ENCODE measurements at regions not wholly inside any gene's neighbourhood (a gene's known extent, or its start where the extent isn't known, plus 50 kb on each side); places are given as distances from the start of the nearest gene placed in this dataset.

GRCh38 chr13:38147050-38147449 is 202.6 kb upstream of the UFM1 start:
- intact Hi-C loops (cut with micrococcal nuclease): no loop called here
- H3K4me1 ChIP-seq (ENCODE audit: control insufficient read depth in 2 of 2, insufficient read depth in 2 of 2, low read length in 2 of 2): no peaks in the 10 kb centered on the region
- H3K4me2 ChIP-seq (replicated peaks; ENCODE audit: low read depth, low read length, poor library complexity, severe bottlenecking): no peak overlapping the region
- no peak for DNase-seq
- TF ChIP-seq EZH2 (IDR thresholded peaks at IDR 0.05; ENCODE audit: borderline replicate concordance, insufficient read depth, low read depth, low read length, poor library complexity, severe bottlenecking) (no peak), CTCF (IDR thresholded peaks at IDR 0.05) (no peak)
- ChIA-PET POLR2A (no interaction called here), CTCF (no interaction called here)
- no peak overlapping the region for H3K4me3 ChIP-seq (ENCODE audit: control extremely low read depth in 1 of 5, extremely low read depth in 1 of 5, insufficient read depth in 1 of 5, low read depth in 2 of 5, low read length in 4 of 5)
- H2AFZ ChIP-seq (ENCODE audit: insufficient read depth, low read depth, low read length, poor library complexity, severe bottlenecking): no peak overlapping the region
- H3K27me3 ChIP-seq (replicated peaks in 1 of 4; ENCODE audit: control extremely low read depth in 1 of 4, control insufficient read depth in 3 of 4, insufficient read depth in 4 of 4, low read length in 3 of 4): no peaks in the 10 kb centered on the region
- H3K9ac ChIP-seq (ENCODE audit: low read length): no peak overlapping the region
- Mint-ChIP-seq H3K27ac (no peak overlapping the region), H3K27me3 (peaks cover 4% of the 10 kb centered on the region), H3K4me1 (no peaks in the 10 kb centered on the region), H3K4me3 (no peak overlapping the region), H3K9me3 (ENCODE audit: insufficient read depth) (peaks cover 5% of the 10 kb centered on the region)
- no peaks in the 10 kb centered on the region for H3K79me2 ChIP-seq (ENCODE audit: control insufficient read depth, insufficient read depth, low read length)
- no CpG with 5 or more reads among the region's 3 CpGs for WGBS (ENCODE audit: insufficient coverage)
- no peak overlapping the region for H3K27ac ChIP-seq (ENCODE audit: low read length in 2 of 2)
- H3K9me3 ChIP-seq (ENCODE audit: control extremely low read depth in 1 of 3, control insufficient read depth in 2 of 3, insufficient read depth in 1 of 3, low read length in 2 of 3): peaks cover 0 to 1% (median 0%) of the 10 kb centered on the region in 3 donors
- H3K36me3 ChIP-seq (replicated peaks in 1 of 2; ENCODE audit: control extremely low read depth in 1 of 2, control insufficient read depth in 1 of 2, extremely low read depth in 1 of 2, insufficient read depth in 2 of 2, low read length in 1 of 2): no peaks in the 10 kb centered on the region
- H4K20me1 ChIP-seq (ENCODE audit: control insufficient read depth, insufficient read depth, low read length, poor library complexity, severe bottlenecking): no peaks in the 10 kb centered on the region
- no peak for ATAC-seq (ENCODE audit: low read depth)

GRCh38 chr13:38141792-38142191 is 207.9 kb upstream of the UFM1 start:
- Histone ChIP-seq H3K36me3 (replicated peaks in 1 of 2; ENCODE audit: control extremely low read depth in 1 of 2, control insufficient read depth in 1 of 2, extremely low read depth in 1 of 2, insufficient read depth in 2 of 2, low read length in 1 of 2) (no peaks in the 10 kb centered on the region), H3K4me1 (ENCODE audit: control insufficient read depth in 2 of 2, insufficient read depth in 2 of 2, low read length in 2 of 2) (no peaks in the 10 kb centered on the region), H3K9me3 (ENCODE audit: control extremely low read depth in 1 of 3, control insufficient read depth in 2 of 3, insufficient read depth in 1 of 3, low read length in 2 of 3) (no peaks in the 10 kb centered on the region), H3K4me2 (replicated peaks; ENCODE audit: low read depth, low read length, poor library complexity, severe bottlenecking) (no peak overlapping the region), H3K4me3 (ENCODE audit: control extremely low read depth in 1 of 5, extremely low read depth in 1 of 5, insufficient read depth in 1 of 5, low read depth in 2 of 5, low read length in 4 of 5) (no peak overlapping the region), H4K20me1 (ENCODE audit: control insufficient read depth, insufficient read depth, low read length, poor library complexity, severe bottlenecking) (no peaks in the 10 kb centered on the region), H3K79me2 (ENCODE audit: control insufficient read depth, insufficient read depth, low read length) (no peaks in the 10 kb centered on the region), H3K27me3 (replicated peaks in 1 of 4; ENCODE audit: control extremely low read depth in 1 of 4, control insufficient read depth in 3 of 4, insufficient read depth in 4 of 4, low read length in 3 of 4) (no peaks in the 10 kb centered on the region), H3K27ac (ENCODE audit: low read length in 2 of 2) (no peak overlapping the region), H2AFZ (ENCODE audit: insufficient read depth, low read depth, low read length, poor library complexity, severe bottlenecking) (no peak overlapping the region), H3K9ac (ENCODE audit: low read length) (no peak overlapping the region)
- no peaks in the 10 kb centered on the region for H3K9me3 Mint-ChIP-seq (ENCODE audit: insufficient read depth)
- H3K27ac Mint-ChIP-seq: no peak overlapping the region
- DNase-seq (no peak), ATAC-seq (ENCODE audit: low read depth) (no peak)
- no peak overlapping the region for H3K4me3 Mint-ChIP-seq
- TF ChIP-seq CTCF (IDR thresholded peaks at IDR 0.05) (no peak), EZH2 (IDR thresholded peaks at IDR 0.05; ENCODE audit: borderline replicate concordance, insufficient read depth, low read depth, low read length, poor library complexity, severe bottlenecking) (no peak)
- H3K4me1 Mint-ChIP-seq: no peaks in the 10 kb centered on the region
- H3K27me3 Mint-ChIP-seq: no peaks in the 10 kb centered on the region
- intact Hi-C loops (cut with micrococcal nuclease): no loop called here
- CTCF ChIA-PET: no interaction called here
- POLR2A ChIA-PET: no interaction called here
